GM12864 (cell line): ENCODE measurements at regions not wholly inside any gene's neighbourhood (a gene's known extent, or its start where the extent isn't known, plus 50 kb on each side); places are given as distances from the start of the nearest gene placed in this dataset.

Experiments
- DNase-seq: peaks from one replicate; pipeline ENCODE4 v3.0.0-alpha.2; 2011; ENCODE audit warnings: low read depth
- H3K4me3 ChIP-seq: 2 replicates; pipeline ENCODE4 v1.5.1; 2011; ENCODE audit warnings: mild to moderate bottlenecking, low read depth, low read length, control low read depth
- TF ChIP-seq, protein P1 (sequence below): IDR thresholded peaks from 2 replicates; pipeline ENCODE4 v1.5.1; 2011; ENCODE audit warnings: low read depth, mild to moderate bottlenecking, moderate library complexity, low read length, control low read depth, inconsistent platforms; ENCODE audit errors: missing control alignments

DNA sequence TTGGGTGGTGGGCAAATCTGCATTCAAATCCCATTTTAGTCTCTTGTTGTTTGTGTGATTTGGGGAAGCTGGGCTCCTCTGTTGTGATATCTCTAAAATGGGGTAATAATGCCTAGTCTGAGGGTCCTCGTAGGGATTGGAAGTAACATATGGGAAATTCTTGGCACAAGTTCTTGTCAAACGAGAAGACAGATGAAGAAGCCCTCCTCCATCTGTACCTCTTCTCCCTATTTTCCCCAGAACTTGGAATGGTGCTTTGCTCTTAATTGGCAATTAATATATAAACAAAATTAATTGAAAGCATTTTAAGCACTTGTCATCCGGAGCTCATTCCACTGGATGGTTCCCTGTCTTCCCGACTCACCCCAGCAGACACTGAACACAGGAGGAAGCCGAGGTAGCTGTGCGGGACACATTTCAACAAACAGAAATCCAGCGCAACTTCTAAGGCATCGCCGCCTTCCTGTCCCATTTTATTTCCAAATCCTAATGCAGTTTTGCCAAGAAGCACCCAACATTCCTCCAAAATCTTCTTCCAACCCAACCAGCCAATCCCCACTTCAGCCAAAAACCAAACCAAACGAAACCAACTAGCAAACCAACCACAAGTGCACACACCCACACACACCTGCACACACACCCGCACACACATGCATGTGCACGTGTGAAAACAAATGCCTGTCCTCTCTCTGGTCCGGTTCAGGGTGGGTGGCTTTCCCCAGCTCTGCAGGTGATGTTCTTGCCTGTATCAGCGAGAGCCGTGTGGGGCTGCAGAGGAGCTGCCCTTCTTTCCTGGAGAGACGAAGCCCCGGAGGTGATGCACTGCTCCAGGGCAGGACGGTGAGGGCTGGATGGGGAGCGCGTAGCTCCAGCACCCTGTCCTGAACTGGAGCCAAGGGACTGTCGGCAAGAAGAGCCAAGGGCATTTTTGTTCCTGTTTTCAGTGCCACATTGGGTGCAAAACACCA lies 100.8 kb upstream of the B3GAT1 start:
- TF ChIP-seq, protein P1, sequence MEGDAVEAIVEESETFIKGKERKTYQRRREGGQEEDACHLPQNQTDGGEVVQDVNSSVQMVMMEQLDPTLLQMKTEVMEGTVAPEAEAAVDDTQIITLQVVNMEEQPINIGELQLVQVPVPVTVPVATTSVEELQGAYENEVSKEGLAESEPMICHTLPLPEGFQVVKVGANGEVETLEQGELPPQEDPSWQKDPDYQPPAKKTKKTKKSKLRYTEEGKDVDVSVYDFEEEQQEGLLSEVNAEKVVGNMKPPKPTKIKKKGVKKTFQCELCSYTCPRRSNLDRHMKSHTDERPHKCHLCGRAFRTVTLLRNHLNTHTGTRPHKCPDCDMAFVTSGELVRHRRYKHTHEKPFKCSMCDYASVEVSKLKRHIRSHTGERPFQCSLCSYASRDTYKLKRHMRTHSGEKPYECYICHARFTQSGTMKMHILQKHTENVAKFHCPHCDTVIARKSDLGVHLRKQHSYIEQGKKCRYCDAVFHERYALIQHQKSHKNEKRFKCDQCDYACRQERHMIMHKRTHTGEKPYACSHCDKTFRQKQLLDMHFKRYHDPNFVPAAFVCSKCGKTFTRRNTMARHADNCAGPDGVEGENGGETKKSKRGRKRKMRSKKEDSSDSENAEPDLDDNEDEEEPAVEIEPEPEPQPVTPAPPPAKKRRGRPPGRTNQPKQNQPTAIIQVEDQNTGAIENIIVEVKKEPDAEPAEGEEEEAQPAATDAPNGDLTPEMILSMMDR = no peak
- DNase-seq = no peak
- no peak overlapping the region for H3K4me3 ChIP-seq

- DNase-seq = no peak
- no peak overlapping the region for H3K4me3 ChIP-seq
- TF ChIP-seq, protein P1 = no peak
Observed at GRCh38 chr11:134512061-134512460, 100.0 kb upstream of the B3GAT1 start.

DNA sequence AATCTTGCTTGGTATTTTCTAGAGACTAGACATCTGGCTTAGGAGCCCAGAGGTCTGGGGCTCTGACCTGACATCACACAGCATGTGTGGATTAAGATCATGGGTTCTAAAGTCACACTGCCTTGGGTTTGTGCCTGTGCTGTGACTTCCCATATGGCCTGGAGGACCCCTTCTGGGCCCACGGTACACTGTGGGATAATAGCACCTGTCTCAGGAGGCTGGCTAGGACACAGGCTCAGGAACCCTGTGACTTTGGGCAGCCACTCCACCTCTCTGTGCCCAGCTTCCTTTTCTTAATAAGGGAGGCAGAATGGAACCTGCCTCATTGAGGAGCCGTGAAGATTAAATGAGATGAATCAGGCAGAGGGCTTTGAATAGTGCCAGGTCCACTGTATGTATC lies 99.2 kb upstream of the B3GAT1 start:
- no peak for DNase-seq
- TF ChIP-seq, protein P1 = no peak
- no peak overlapping the region for H3K4me3 ChIP-seq

GRCh38 chr11:134510233-134511040 lies 98.4 kb upstream of the B3GAT1 start:
- TF ChIP-seq, protein P1 = no peak
- H3K4me3 ChIP-seq = no peak overlapping the region
- no peak for DNase-seq

GRCh38 chr11:134509381-134510232 lies 97.6 kb upstream of the B3GAT1 start:
- TF ChIP-seq, protein P1 = no peak
- H3K4me3 ChIP-seq = no peak overlapping the region

GRCh38 chr11:134508219-134508990 lies 96.4 kb upstream of the B3GAT1 start:
- H3K4me3 ChIP-seq = no peak overlapping the region
- TF ChIP-seq, protein P1 = no peak
- no peak for DNase-seq

More at GRCh38 chr11:134509381-134510232, 97.6 kb upstream of the B3GAT1 start:
- no peak for DNase-seq
